LoVo (cell line): ENCODE measurements at regions not wholly inside any gene's neighbourhood (a gene's known extent, or its start where the extent isn't known, plus 50 kb on each side); places are given as distances from the start of the nearest gene placed in this dataset.

Experiments
- DNase-seq: peaks from one replicate; pipeline ENCODE4 v3.0.0-alpha.2; 2016; ENCODE audit warnings: low spot score

DNA sequence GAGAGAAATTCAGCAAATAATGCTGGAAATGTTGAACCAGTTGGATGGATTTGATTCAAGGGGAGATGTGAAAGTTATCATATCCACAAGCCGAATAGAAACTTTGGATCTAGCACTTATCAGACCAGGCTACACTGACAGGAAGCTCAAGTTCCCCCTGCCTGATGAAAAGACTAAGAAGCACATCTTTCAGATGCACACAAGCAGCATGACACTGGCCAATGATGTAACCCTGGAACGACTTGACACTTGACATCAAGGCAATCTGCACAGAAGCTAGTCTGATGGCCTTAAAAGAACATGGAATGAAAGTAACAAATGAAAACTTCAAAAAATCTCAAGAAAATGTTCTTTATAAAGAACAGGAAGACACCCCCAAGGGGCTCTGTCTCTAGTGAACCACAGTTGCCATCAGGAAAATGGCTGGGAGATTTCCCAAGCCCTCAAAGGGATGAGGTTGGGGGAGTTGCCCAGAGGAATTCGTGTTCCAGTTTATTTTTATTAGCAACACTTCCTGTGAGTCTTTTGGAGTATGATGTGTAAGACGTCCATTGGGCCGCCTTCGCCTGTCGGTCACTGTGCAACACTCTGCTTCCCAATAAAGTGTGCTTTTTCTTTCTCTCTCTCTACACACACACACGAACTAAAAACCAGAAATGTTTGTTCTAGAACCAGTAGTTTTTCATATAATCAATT, 200.0 kb downstream of the HIBADH start:
- DNase-seq = no peak

DNA sequence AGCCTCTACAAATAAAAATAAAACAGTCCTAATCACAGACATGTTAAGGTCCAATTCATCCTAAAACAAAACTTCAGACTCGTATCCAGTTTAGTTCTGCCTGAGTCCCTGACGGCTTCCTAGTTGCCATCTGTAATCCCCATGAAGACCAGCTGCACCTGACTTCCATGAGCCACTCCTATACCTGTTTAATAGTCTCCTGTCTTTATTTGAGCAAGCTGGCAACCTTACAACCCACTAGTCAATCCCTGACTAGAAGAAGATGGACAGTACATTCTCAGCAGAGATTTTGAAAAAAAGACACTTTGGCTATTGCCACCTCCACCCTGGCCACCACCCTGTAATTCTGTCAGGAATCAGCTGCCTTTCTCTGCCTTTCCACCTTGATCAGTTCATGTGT, 197.7 kb downstream of the HIBADH start:
- no peak for DNase-seq

DNA sequence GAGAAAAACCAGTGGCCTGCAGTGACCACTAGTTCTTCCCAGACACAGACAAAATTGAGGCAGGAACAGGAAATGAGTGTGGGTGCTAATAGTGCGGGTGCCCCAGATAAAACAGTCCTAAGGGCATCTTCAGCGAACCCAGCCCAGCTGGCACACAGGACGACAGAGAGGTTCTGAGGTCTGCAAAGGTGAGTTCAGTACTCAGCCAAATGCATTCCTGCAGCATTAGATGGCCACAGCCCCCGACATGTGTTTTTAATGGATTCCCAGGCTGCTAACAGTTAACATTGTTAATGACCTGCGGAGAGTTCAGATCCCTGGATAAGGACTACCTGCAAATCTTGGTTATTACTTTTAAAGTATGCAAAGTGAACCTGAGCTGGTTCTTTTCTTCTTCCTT, 196.0 kb downstream of the HIBADH start:
- no peak for DNase-seq

DNA sequence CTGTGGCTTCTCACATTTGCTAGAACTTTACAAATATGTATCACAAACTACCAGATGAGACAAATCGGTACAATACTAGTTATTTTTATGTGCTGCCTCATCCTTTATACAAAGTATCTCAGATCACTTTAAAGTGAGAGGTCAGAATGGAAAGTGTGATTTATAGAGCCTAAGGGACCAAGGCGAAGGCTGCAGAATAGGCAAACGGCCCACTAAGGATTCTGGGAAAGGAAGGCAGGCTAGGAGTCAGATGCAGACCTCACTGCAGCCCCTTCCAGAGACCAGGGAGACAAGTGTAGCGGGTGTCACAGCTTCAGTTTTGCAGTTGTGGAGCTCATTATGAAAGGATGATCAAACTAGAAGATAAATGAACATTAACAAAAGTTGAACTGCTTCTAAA, 190.6 kb downstream of the HIBADH start:
- no peak for DNase-seq
